HG03066 (cell line): ENCODE measurements at regions not wholly inside any gene's neighbourhood (a gene's known extent, or its start where the extent isn't known, plus 50 kb on each side); places are given as distances from the start of the nearest gene placed in this dataset.
"Not testable (repeated sequence)": the region's sequence is repeated elsewhere in the genome, so short reads cannot be mapped to it uniquely, and the experiment has no call there.

Experiments used
- ATAC-seq: cut with Tn5 transposase; IDR thresholded peaks from one replicate; pipeline ENCODE4 v1.9.1; 2021; ENCODE audit warnings: low read depth; ENCODE audit not compliant: unreplicated experiment

GRCh38 chr5:42066131-42066530, 141.1 kb downstream of the FBXO4 start:
- no peak for ATAC-seq

- no peak for ATAC-seq
These were observed 149.3 kb downstream of the FBXO4 start for GRCh38 chr5:42074353-42074752.

- no peak for ATAC-seq
These were observed 164.6 kb downstream of the FBXO4 start for GRCh38 chr5:42089705-42090104.

GRCh38 chr5:42090162-42090561, 165.1 kb downstream of the FBXO4 start:
- ATAC-seq: no peak

GRCh38 chr5:42099846-42100245, 174.8 kb downstream of the FBXO4 start:
- ATAC-seq: not testable (repeated sequence)

GRCh38 chr5:42108468-42108867, 183.4 kb downstream of the FBXO4 start:
- ATAC-seq: no peak

GRCh38 chr5:42109006-42109572, 184.0 kb downstream of the FBXO4 start:
- no peak for ATAC-seq

- not testable (repeated sequence) for ATAC-seq
These were observed 190.6 kb downstream of the FBXO4 start for GRCh38 chr5:42115721-42116120.

GRCh38 chr5:42120070-42120469, 195.0 kb downstream of the FBXO4 start:
- ATAC-seq: no peak

GRCh38 chr5:42121401-42121800, 196.3 kb downstream of the FBXO4 start:
- ATAC-seq: no peak

- ATAC-seq: no peak
These were observed 206.0 kb downstream of the FBXO4 start for GRCh38 chr5:42131081-42131480.

GRCh38 chr5:42143361-42143760, 218.3 kb downstream of the FBXO4 start:
- ATAC-seq: no peak

- no peak for ATAC-seq
These were observed 223.7 kb downstream of the FBXO4 start for GRCh38 chr5:42148813-42149212.

GRCh38 chr5:42157215-42157614, 232.1 kb downstream of the FBXO4 start:
- no peak for ATAC-seq

- no peak for ATAC-seq
These were observed 238.0 kb downstream of the FBXO4 start for GRCh38 chr5:42163083-42163482.

- ATAC-seq: no peak
These were observed 243.1 kb downstream of the FBXO4 start for GRCh38 chr5:42168091-42168670.

GRCh38 chr5:42176118-42176517, 247.1 kb upstream of the GHR start:
- not testable (repeated sequence) for ATAC-seq

GRCh38 chr5:42179843-42180242, 243.4 kb upstream of the GHR start:
- not testable (repeated sequence) for ATAC-seq

- no peak for ATAC-seq
These were observed 206.3 kb upstream of the GHR start for GRCh38 chr5:42216904-42217303.

- no peak for ATAC-seq
These were observed 205.4 kb upstream of the GHR start for GRCh38 chr5:42217791-42218190.

- ATAC-seq: no peak
These were observed 198.2 kb upstream of the GHR start for GRCh38 chr5:42225009-42225408.

GRCh38 chr5:42228279-42228678, 195.0 kb upstream of the GHR start:
- ATAC-seq: no peak

- ATAC-seq: no peak
These were observed 192.4 kb upstream of the GHR start for GRCh38 chr5:42230839-42231238.
